GM19455 (cell line): ENCODE measurements at regions not wholly inside any gene's neighbourhood (a gene's known extent, or its start where the extent isn't known, plus 50 kb on each side); places are given as distances from the start of the nearest gene placed in this dataset.

Experiments
- ATAC-seq: cut with Tn5 transposase; IDR thresholded peaks from one replicate; pipeline ENCODE4 v1.9.1; 2021; ENCODE audit not compliant: unreplicated experiment

DNA sequence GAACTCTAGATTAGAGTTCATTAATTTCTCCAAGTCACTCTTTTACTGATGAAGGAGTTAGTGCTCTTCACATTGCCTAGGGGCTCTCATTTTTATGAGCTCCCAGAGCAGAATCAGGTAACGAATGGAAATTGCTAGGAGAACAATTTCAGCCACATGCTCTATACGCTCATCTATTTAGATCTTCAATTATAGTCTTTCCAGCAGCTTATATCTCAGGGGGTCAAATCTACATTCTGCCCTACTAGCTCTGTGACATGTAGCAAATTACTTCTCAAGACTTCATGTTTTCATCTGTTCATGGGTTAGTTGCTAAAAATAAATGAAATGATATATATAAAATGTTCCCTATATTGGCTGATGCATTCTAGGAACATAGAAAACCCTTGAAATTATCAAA is 183.6 kb downstream of the PLPP3 start:
- no peak for ATAC-seq

DNA sequence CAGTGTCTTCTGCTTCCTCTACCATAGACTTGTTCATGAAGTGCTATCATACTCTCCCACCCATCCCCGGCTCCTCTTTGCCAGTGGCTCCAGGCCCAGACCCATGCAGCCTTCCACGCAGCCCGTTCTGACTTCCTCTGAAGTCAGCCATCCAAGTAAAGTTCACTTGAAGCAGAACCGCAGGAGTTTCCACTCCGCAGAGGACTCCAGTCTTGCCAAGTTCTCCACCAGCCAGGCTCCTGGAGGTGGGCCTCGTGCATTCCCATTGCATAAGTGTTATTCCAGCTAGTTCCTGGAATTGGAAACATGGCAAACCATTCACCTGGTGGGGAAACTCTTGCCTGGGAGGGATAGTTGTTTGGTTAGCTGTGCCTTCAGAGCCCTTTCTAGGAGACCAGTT is 185.1 kb downstream of the PLPP3 start:
- no peak for ATAC-seq

DNA sequence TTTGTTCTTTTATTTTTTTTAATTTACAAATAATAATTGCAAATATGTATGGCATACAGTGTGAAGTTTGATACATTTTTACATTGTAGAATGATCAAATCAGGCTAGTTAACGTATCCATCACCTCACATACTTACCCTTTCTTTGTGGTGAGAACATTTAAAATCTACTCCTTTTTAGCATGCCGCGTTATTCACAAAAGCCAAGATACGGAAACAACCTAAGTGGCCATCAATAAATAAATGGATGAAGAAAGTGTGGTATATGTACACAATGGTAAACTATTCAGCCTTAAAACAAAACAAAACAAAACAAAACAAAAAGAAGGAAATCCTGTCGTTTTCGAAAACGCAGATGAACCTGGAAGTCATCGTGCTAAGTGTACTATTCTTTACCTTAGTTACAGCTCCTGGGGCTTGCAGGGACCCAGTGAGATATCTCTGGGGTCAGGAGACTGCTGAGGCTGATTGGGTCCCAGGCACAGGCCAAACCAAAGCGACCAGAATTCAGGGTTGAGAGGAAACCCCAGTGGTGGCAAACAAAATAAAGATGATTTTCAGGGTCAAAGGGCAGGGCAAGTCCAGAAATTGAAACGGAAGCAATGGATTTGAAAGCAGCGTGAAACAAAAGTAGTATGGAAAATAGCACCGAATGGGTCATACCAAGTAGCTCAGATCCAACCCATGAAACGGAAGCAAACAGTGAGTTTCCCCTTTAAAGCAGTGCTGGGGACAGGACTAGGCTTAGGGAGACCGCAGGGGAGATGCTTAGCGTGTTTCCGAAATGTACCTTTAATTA is 188.2 kb downstream of the PLPP3 start:
- ATAC-seq: no peak

DNA sequence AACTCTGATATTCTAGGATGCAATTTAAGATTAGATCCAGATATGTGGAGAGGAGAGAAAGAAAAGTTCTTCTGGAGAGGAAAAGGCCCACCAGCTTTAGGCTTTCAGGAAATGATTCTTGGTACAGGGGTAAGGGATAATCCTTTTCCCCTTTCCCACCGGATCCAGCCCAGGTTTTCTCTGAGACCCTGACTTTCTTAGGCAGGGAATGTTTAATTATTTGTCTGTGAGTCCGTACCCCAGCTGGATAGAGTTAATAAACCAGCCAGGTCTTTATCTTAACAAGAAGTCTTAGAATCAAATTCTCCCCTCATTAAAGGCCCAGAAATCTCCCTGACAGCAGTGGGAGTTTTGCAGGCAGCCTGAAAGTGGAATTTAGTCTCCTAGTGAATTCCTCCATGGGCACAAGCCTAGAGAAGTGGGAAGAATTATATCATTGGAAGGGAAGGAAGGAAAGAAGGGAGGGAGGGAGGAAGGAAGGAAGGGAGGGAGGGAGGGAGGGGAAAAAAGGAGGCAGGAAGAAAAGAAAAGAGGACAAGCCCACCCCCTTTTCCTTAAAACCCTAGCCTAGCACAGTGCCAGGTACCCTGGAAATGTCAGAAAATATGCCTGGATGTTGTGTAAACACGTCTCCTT is 189.0 kb downstream of the PLPP3 start:
- ATAC-seq: no peak

GRCh38 chr1:56389813-56390212 is 189.6 kb downstream of the PLPP3 start:
- ATAC-seq: no peak

- no peak for ATAC-seq
Observed at GRCh38 chr1:56387071-56387740, 192.2 kb downstream of the PLPP3 start.

DNA sequence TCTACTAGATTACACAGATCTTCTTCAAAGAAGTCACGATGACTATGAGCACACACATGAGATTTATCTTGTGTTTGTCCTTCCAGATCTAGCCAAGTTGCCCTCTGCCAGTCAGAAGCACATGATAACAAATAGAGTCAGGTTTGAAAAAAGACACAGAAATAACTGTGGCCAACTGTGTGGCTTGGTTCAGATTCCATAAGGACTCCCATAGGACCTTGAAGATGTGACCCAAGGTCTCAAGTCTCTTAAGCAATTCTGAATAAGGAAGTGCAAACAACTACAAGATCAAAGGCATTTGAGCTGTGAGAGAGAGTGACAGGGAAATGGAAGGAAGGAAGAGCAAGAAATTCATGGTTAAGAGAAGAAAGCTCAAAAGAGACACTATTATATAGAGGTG is 194.0 kb downstream of the PLPP3 start:
- no peak for ATAC-seq

DNA sequence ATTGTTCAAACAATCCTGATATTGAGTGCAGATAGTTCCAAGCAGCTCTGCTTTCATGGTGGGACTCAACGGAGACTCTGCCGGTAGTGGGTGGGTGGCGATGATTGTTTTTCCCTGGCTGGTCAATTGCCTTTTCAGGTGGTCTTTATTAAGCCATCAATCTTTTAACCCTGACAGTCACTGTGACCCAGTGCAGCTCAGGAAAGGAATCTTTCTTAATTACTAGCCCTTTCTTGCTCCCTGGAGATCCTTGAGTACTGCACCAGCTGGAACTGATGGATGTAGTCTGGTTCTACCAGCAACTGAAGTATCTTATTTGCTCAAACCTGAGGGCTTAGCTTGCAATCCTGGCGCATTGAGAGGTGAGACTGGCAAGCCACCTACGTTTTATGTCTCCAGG is 196.4 kb downstream of the PLPP3 start:
- ATAC-seq: no peak

GRCh38 chr1:56380531-56380930 is 198.8 kb downstream of the PLPP3 start:
- no peak for ATAC-seq

GRCh38 chr1:56378341-56379070 is 200.9 kb downstream of the PLPP3 start:
- ATAC-seq: no peak

GRCh38 chr1:56377431-56377830 is 201.9 kb downstream of the PLPP3 start:
- no peak for ATAC-seq

DNA sequence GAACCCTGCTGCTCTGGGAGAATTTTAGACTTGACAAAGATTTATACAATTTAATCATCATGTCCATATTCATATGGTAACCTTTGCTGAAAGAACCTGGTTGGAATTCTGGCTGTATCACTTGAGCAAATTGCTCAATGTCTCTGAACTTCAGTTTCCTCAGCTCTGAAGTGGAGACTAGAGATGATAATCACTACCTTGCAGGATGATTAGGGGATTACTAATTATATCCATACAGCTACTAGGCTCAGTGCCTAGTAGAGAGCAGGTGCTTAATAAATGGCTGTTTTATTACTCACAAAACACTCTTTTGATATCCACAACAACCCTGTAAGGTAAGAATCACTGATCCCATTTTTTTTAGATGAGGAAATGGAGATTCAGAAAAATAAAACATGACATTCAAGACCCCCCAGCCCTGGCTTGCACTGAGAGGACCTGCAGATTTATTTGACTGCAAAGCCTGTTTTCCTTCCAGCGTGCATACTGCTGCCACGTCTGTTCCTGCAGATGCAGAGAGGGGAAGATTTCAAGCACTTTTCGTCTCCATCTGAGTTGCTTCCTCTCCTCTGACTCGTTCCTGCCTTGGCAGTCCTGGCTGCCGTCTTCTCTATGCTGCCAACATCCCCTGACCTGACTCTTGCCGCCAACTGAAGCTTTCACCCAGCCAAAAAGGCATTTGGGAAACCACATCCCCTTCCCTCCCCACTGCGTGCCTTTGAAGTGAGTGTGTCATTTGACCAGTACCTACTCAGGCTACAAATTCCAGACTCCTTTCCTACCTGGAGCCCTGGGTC is 203.0 kb downstream of the PLPP3 start:
- no peak for ATAC-seq

- no peak for ATAC-seq
Observed at GRCh38 chr1:56375326-56375804, 204.0 kb downstream of the PLPP3 start.

DNA sequence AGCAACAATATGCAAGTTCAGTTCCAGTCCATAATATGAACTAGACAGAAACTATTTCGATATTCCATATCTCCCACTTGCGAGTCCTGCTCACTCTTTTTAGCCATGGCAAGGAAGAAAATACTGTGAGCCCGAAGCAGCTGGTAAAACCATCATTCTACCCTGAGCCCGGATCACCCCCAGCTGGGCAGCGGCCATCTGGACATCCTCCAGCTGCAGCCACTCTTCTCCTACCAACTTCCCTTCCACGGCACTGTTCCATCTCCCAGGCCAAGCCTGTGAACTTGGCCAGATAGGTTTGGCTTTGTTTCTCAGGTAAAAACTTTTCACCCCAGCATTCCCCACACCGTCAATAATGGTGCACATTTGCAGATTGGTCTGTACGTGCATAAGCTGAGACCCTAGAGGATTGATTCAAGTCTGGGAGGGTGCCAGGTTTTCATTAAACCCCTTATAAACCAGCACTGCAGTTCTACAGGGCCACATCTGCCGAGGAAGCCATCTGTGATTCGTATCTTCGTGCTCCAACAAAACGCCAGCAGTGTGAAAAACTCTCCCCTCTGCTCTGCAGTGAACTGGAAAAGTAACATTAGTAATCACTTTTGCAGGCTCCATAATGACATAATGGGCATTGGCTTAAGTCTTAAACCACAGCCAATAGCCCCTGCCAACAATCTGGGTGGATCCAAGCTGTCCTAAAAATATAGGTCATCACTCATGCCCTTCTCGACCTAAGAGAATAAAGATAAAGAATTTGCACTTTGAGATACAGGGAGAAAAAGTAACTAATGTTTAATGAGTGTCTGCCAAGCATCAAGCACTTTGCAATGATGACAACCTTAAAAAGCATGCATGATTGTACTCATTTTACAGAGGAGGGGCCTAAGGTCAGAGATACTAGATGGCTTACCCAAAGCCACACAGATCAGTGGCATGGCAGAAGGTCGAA is 205.1 kb downstream of the PLPP3 start:
- no peak for ATAC-seq

- no peak for ATAC-seq
Observed at GRCh38 chr1:56370513-56370912, 208.8 kb downstream of the PLPP3 start.

- ATAC-seq: no peak
Observed at GRCh38 chr1:56363007-56363770, 216.2 kb downstream of the PLPP3 start.

GRCh38 chr1:56360021-56360420 is 219.3 kb downstream of the PLPP3 start:
- no peak for ATAC-seq

- ATAC-seq: no peak
Observed at GRCh38 chr1:56359056-56359455, 220.3 kb downstream of the PLPP3 start.
